GM19023 (cell line): ENCODE measurements at regions not wholly inside any gene's neighbourhood (a gene's known extent, or its start where the extent isn't known, plus 50 kb on each side); places are given as distances from the start of the nearest gene placed in this dataset.

Experiments used
- ATAC-seq: cut with Tn5 transposase; IDR thresholded peaks from one replicate; pipeline ENCODE4 v1.9.1; 2021; ENCODE audit warnings: mild to moderate bottlenecking, moderate library complexity; ENCODE audit not compliant: unreplicated experiment

DNA sequence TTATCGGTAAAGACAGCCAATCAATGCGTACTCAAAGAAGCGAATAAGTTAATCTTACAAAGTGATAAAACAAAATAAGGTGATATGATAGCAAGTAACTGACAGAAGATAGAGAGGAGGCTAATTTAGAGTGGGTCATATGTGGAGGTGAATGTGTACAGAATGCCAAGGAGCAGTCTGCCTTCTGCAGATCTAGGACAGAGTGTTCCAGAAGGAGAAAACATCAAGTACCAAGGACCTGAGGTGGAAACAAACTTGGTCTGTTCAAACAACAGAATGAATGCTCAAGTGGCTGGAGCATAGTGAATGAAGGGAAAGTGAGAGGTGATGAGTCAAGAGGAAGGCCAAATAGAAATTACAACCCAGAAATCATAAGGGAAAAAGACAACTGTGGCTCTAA, 170.3 kb upstream of the BMP4 start:
- no peak for ATAC-seq

DNA sequence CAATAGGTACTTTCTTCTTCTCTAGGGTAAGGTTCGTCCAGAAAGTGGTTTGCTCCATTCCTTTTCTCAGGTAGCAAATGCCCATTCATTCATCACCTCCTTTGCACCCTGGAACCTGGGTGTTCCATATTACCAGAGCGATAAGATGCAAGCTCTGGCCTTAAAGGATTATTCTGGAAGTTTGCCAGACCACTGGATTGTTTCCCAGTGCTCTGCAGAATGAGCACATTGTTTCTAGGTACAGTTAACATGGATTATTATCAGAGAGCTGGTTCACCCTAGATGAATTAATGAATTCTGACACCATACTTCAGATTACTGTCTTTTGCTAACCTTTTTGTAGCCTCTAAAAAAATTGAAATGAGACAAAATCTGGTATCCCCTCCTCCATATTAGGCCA, 170.9 kb upstream of the BMP4 start:
- no peak for ATAC-seq

DNA sequence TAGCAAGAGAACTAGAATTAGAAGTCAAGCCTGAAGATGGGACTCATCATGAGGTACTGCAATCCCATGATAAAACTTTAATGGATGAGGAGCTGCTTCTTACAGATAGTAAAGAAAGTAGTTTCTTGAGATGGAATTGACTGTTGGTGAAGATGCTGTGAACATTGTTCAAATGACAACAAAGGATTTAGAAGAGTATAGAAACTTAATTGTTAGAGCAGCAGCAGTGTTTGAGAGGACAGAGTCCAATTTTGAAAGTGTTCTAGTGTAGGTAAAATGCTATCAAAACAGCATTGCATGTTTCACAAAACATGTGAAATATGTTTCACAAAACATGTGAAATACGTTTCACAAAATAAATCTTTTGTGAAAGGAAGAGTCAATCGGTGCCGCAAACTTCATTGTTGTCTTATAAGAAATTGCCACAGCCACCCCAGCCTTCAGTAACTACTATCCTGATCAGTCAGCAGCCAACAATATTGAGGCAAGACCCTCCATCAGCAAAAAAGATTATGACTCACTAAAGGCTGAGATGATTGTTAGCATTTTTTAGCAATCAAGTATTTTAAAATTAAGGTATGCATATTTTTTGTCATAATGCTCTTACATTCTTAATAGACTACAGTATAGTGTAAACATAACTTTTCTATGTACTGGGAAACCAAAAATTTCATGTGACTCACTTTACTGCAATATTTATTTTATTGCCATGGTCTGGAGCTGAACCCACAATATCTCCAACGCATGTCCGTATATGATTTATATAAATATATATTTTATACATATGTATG, 173.4 kb upstream of the BMP4 start:
- no peak for ATAC-seq

DNA sequence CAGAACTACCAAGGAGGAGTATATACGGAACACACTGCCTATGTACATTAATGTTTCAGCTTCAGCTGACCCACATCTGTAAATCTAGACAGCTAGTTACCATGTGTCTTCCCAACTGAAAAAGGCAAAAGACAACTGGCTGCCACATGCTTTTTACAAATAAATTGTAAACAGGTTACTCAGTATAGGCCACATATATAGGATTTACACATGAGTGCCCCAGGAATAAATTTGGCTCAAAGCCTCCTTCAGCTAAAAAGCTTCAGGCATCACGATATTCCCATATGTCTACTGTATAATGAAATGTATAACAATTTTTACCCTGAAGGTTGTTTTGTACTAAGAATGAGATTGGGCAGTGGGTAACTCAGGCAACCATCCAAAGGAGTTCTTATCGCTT, 175.9 kb upstream of the BMP4 start:
- no peak for ATAC-seq

DNA sequence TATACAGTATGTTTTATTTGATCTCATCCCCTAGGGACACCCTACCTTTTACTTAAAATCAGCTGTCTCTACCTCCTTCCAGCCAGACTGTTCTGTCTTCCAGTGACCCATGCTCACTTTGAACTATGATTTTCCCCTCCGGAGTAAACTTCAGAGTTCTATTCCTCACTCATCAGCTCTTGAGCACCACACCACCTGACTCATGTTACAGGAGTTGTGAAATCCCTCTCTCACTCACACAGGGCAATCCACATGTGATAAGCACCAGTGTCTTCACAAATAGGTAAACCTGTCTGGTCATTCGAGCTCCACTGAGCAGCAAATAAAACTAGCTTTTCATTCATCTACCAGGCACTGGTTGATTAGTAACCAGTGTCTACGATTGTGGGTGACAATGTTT, 177.3 kb upstream of the BMP4 start:
- ATAC-seq = no peak

DNA sequence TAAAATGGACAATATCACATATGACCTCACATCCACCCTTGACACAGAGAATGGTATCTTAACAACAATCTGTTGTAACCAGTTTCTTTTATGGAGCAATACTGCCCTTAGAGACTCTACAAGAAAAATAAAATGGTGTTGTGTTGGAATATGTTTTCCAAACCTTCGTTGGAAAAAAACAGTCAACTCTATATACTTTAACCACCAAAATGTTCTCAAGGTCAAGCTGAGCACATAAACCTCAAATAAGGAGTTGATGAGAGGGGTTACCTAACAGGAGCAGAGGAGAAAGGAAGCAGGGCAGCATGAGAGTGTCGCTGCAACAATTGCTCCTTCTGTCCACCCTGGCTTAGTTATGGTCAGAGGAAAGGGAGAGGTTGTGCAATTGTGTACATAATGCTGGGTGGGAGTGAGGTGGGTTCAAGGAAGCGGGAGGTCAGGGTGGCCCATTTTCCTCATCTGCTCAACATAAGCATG, 179.2 kb upstream of the BMP4 start:
- ATAC-seq = no peak

DNA sequence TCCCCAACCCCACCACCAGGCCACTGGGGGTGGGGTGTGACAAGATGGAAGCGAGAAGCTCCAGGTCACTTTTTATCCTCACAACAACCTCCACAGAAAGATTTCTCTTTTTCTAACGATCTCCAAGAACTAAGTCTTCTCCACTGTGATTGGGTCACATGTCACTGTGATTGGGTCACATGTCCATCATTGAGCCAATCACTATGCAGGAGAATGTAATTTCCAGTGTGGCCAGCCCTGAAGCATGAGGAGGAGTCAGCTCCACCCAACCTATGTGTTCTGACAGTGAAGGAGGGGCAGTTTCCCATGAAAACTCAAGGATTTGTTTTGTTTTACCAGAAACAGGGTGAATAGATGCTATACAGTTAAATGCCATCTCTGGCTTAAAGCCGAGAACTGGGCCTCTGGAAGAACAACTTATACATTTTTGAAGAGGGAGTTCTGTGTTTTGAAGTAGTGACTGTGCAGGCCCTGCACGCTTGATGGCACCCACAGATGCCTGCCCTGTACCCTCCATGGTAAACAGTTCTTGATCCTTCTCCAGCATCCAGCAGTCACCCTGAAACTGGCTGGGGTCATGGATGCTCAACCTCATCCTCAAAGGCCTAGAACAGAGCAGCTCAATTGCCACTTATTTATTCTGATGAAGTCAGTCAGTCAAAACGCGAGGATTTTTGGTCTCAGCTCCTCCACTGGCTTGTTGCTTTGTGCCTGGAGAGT, 180.4 kb upstream of the BMP4 start:
- ATAC-seq = no peak

DNA sequence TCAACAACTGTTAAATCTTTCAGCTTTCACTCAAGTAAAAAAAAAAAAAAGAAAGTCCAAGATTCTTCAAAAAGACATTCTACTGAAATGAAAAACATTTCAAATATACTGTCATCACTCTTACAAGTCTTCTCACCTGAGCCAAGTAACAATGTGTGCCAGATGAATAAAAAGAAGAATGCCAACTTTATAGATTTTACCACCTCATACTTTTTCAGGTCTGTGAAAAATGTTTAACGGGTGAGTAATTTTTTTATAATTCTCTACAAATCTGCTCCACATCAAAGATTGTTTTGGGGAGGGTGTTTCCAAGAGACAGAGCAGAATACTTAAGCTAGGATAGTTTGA, 181.0 kb upstream of the BMP4 start:
- ATAC-seq = no peak

DNA sequence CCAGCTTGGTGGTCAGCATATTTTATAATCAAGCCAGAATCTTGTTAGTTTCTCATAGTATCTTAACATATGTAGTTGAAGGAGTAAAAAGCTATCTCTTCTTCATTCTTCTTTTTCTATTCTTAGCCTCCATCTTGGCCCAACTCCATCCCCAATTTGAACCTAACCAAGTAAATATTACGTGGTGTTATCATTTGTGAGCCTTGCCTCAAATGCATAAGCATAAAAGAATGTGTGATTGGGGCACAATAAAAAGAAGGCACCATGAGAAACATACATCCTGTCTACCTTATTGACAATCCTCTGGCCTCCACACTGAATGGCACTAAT, 181.4 kb upstream of the BMP4 start:
- no peak for ATAC-seq

DNA sequence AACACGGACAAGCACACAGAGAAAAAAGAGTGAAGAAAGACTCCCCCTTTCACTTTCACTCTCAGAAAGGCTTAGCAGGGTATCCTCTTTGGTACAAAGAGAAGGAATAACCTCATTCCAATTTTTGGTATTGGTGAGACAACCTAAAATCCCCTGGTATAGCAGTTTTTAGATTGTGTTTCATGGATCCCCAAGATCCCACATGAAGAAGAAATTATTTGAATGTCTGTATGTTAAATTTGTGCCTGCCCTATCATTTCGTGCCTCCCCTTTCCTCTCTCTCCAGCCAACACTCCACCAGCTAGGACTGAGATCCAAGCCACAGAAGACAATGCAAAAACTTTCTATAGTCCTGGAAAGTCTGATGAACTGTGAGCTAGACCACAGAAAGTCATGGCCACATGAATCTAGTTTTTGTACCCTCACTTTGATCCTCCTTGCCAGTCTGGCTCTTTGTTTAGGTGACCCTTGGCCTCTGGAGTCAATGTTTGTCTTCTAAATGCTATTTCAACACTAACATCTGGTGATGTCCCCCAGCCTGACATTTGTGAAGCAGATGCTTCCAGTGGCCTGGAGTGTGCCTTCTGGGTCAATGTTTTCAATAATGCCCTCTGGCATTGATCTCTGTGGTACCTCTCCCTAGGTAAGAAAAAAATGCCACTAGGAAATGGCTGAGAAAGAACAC, 181.9 kb upstream of the BMP4 start:
- no peak for ATAC-seq

DNA sequence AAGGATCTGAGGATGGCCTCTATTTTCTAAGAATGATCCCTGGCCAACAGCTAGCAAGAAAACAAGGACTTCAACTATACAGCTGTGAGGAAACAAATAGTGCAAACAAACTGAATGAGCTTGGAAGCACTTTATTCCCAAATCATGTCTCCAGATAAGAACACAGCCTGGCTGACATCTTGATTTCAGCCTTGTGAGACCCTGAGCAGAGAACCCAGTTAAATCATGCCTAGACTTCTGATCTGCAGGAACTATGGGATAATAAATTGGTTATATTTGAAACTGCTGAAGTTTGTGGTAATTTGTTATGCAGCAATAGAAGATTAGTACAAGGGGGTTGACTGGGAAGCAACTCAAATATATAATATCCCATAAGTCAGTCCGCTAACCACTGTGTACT, 183.9 kb upstream of the BMP4 start:
- no peak for ATAC-seq

DNA sequence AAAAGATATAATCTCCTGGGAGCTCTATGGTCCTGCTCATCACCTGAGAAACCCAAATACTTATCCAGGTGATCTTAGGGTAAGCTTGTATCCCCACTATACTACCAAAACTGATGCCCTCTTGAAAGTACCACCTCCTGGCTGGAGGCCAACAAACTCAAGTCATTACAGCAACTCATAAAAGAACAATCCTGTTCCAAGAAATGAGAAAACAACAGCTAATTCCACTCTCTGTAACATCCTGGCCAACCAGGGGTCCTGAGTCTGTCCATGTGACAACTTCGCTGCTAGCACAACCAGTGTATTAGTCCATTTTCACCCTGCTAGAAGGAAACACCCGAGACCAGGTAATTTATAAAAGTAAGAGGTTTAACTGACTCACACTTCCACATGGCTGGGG, 190.0 kb upstream of the BMP4 start:
- ATAC-seq = no peak

DNA sequence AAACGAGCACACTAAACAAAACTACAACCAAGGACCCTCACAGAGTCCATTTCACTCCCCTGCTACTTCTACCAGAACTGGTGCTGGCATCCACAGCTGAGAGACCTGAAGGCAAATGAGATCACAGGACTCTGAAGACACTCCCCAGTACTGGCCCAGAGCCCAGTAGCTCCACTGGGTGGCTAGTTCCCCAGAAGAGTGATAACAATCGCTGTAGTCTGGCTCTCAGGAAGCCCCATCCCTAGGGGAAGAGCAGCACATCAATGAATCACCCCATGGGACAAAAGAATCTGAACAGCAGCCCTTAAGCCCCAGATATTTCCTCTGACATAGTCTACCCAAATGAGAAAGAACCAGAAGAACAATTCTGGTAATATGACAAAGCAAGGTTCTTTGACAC, 190.7 kb upstream of the BMP4 start:
- ATAC-seq = no peak

DNA sequence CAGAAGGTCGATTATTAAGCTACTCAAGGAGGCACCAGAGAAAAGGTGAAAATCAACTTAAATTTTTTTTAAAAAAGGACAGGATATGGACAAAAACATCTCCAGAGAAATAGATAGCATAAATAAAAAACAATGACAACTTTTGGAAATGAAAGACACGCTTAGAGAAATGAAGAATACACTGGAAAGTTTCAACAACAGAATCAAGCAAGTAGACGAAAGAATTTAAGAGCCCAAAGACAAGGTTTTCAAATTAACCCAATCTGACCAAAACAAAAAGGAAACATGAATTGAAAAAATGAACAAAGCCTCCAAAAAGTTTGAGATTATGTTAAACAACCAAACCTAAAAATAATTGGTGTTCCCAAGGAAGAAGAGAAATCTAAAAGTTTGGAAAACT, 191.1 kb upstream of the BMP4 start:
- ATAC-seq = no peak

DNA sequence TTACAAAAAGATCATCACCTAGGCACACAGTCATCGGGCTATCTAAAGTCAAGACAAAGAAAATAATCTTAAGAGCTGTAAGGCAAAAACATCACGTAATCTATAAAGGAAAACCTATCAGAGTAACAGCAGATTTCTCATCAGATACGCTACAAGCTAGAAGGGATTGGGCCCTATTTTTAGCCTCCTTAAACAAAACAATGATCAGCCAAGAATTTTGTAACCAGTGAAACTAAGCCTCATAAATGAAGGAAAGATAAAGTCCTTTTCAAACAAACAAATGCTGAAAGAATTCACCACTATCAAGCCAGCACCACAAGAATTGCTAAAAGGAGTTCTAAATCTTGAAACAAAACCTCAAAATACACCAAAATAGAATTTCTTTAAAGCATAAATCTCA, 191.6 kb upstream of the BMP4 start:
- ATAC-seq = no peak

DNA sequence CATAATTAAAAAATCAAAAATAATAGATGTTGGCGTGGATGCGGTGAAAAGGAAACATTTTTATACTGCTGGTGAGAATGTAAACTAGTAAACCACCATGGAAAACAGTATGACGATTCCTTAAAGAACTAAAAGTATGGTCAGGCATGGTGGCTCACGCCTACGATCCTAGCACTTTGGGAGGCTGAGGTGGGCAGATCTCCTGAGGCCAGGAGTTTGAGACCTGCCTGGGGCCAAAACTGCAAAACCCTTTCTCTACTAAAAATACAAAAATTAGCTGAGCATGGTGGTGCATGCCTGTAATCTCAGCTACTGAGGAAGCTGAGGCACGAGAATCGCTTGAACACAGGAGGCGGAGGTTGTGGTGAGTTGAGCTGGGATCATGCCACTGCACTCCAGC, 195.7 kb upstream of the BMP4 start:
- no peak for ATAC-seq

DNA sequence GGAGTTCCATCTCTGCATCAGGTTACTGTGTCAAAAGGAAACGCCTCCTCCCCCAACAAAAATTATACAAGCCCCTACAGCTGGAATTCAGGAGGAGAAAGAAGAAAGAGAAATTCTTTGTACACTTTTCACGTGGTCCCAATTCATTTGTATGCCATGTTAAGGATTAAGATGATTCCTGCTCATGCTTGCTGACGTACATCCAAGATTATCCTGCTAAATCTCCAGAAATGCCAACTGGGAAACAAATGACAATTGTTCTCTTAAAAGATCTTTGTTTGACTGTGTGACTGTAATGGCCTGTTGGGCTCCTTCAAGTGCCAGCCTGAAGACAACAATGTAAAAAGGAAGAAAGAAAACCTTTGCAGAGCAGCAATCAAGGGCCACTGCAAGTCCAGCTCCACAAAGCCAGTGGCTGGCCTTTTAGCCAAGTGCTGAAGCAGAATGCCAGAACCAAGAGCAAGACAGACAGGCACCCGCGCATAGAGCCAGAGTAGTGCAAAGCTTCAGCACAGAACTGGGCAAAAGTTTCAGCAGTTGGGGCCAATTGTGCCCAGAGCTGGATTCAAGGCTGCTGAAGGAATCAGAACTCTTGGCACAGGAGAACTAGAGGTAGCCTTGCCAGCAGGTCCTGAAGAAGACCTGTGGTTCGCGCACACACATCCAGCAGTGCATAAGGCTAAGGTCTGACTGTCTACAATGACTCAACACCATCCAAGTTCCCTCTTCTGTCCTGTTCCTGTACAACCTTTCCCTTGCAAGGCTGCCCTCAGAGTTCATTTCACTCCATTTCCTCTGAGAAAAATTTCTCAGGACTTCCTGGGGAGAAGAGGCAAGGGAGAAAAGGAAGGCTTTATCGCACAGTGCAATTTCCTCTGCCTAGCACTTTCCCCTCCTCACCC, 209.7 kb upstream of the BMP4 start:
- no peak for ATAC-seq

DNA sequence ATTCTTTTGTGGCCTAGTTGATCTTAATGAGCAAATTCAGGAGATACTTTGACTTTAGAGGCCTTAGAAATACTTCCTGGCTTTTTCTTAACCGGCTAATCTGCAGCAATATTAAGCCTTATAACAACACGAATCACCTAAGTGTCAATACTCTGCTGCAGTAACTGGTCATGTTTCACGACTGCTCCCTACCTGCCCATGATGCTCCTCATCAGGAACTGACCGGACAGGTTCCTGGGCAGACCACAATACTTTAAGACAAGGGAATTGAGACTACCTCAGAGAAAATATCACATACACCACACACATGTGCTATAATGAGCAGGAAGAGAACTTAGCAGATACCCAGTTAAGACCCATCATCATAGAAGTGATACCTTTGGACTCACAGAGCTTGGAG, 211.9 kb upstream of the BMP4 start:
- ATAC-seq = no peak

DNA sequence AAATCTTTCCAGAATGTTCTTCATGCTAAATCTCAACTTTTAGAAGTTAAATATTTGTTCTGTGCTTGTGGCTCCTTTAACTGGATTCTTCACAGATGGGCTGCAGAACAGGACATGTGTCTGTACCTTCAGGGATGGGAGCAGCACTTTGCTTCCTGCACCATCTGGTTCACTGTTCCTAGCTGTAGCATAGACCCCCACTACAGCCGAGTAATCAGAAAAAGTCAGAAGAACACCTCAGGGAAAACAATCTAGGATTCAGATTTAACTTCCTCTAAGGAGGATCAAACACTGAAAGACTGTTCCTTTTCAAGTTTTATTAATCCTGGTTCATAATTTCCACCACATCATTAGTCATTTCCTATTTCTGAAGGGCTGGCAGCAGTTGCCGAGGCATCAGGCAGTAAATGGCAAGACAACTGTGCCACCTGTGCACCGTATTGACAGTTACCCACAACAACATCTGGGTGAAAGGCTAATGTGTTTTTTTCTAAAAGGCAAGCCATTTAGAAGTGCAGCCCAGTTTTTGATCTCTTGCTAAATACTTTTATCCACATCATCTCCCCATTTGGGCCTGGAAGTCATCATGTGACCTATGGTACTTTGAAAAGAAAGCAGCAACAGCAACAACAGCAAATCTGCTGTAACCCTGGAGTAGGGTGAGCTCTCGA, 212.8 kb upstream of the BMP4 start:
- no peak for ATAC-seq

DNA sequence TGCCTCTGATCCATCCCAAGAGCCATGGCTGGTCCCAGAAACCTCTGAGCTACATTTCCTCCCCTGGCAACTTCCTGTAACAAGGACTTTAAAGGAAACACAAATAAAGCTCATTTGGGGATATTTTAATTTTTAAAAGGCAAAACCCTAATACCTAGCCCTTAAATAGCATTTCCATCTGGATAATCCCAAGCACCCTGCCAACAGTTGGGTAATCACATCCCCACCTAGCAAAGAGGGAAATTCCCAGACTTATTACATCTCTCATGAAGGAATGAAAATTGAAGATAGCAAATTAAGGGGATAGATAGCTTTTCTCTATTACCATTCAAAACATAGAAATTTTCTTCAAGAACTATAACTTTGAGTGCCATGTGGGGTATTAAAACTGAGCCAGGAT, 213.7 kb upstream of the BMP4 start:
- no peak for ATAC-seq

DNA sequence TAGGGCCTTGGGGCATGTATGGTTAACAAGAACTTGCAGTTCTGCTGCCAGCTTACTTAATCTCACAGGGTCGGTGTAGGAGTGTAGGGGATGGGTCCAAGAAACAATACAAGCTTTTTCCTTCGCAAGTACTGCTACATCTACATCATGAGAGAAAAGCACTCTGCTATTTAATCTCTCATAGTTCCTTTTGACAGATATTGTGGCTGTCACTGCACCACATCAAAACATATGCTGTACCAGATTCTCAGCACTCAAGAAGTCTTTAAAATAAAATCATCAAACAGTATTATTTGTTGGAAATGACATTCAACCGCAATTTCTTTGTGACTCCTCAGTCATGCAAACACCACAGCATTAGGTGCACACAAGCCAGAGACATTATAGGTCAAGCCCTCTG, 215.5 kb upstream of the BMP4 start:
- ATAC-seq = no peak
